IMR-90 (cell line): ENCODE measurements at regions not wholly inside any gene's neighbourhood (a gene's known extent, or its start where the extent isn't known, plus 50 kb on each side); places are given as distances from the start of the nearest gene placed in this dataset.
A peak's percentile ranks its signal among the peaks of the same experiment; 100 is the strongest.

ENCODE experiments used
- ATAC-seq: fragments of 200-7000 bp; cut with Tn5 transposase; 2 replicates; pipeline ENCODE4 v1.9.1; 2020; ENCODE audit warnings: low read depth, mild to moderate bottlenecking, moderate library complexity
- BruUV-seq: library from RNA; stranded (reverse); fragments of 400-500 nt; replicated peaks from 2 replicates; lab custom pipeline; 2021; lab: Mats Ljungman, UMichigan
- CTCF ChIA-PET: fragments of 300-600 bp; formaldehyde crosslinking; extraction: SDS; loops from one replicate; lab custom pipeline; 2021; ENCODE audit warnings: antibody characterized with exemption; lab: Yijun Ruan, JAX
- POLR2A ChIA-PET: fragments of 300-600 bp; sonication (Branson Sonifier 250); formaldehyde crosslinking; loops from one replicate; lab custom pipeline; 2022; ENCODE audit warnings: antibody characterized with exemption; ENCODE audit not compliant: unreplicated experiment; lab: Charles Lee
- DNase-seq: peaks from one replicate; pipeline ENCODE4 v3.0.0; 2013
- H2AFZ ChIP-seq: replicated peaks from 2 replicates; pipeline ENCODE3; 2013; ENCODE audit warnings: low read length, mild to moderate bottlenecking; ENCODE audit not compliant: poor library complexity
- H2AK5ac ChIP-seq: 2 replicates; pipeline ENCODE4 v1.6.1; 2013; ENCODE audit warnings: low read depth, low read length, inconsistent platforms
- H2AK9ac ChIP-seq: replicated peaks from 2 replicates; pipeline ENCODE3; 2013; ENCODE audit warnings: mild to moderate bottlenecking, low read depth, low read length, moderate library complexity; ENCODE audit not compliant: poor library complexity
- H2BK120ac ChIP-seq: 2 replicates; pipeline ENCODE4 v1.6.1; 2013; ENCODE audit warnings: low read depth, low read length, inconsistent platforms
- H2BK15ac ChIP-seq: 3 replicates; pipeline ENCODE4 v1.6.1; 2013; ENCODE audit warnings: low read depth, low read length, inconsistent platforms
- H2BK20ac ChIP-seq: 2 replicates; pipeline ENCODE4 v1.6.1; 2013; ENCODE audit warnings: low read depth, mild to moderate bottlenecking, inconsistent platforms, low read length, moderate library complexity
- H2BK5ac ChIP-seq: 2 replicates; pipeline ENCODE4 v1.6.1; 2013; ENCODE audit warnings: mild to moderate bottlenecking, low read depth, low read length, inconsistent platforms; ENCODE audit not compliant: poor library complexity, severe bottlenecking
- H3K14ac ChIP-seq: replicated peaks from 2 replicates; pipeline ENCODE4 v1.6.1; 2013; ENCODE audit warnings: low read depth, low read length, inconsistent platforms
- H3K18ac ChIP-seq: 2 replicates; pipeline ENCODE4 v1.6.1; 2013; ENCODE audit warnings: low read depth, low read length, control low read depth
- H3K23ac ChIP-seq: 2 replicates; pipeline ENCODE4 v1.6.1; 2013; ENCODE audit warnings: low read depth, low read length, inconsistent platforms
- H3K27ac ChIP-seq: 2 replicates; pipeline ENCODE4 v1.5.1; 2013; ENCODE audit warnings: mild to moderate bottlenecking, control low read depth, low read length; ENCODE audit not compliant: insufficient read depth
- H3K27me3 ChIP-seq: 2 replicates; pipeline ENCODE4 v1.6.1; 2013; ENCODE audit warnings: low read length; ENCODE audit not compliant: control insufficient read depth, insufficient read depth
- H3K36me3 ChIP-seq: 2 replicates; pipeline ENCODE4 v1.6.1; 2013; ENCODE audit warnings: low read length, mixed read lengths; ENCODE audit not compliant: control insufficient read depth, insufficient read depth
- H3K4ac ChIP-seq: 2 replicates; pipeline ENCODE4 v1.6.1; 2013; ENCODE audit warnings: low read depth, low read length, inconsistent platforms
- H3K4me1 ChIP-seq: 2 replicates; pipeline ENCODE4 v1.6.1; 2013; ENCODE audit warnings: low read length, mixed read lengths; ENCODE audit not compliant: control insufficient read depth, insufficient read depth
- H3K4me2 ChIP-seq: 2 replicates; pipeline ENCODE4 v1.6.1; 2013; ENCODE audit warnings: low read depth, mild to moderate bottlenecking, control low read depth, low read length, moderate library complexity
- H3K4me3 ChIP-seq: 2 replicates; pipeline ENCODE4 v1.5.1; 2013; ENCODE audit warnings: low read depth, mild to moderate bottlenecking, control low read depth, low read length, moderate library complexity; ENCODE audit not compliant: insufficient read depth
- H3K56ac ChIP-seq: 2 replicates; pipeline ENCODE4 v1.6.1; 2013; ENCODE audit warnings: low read length, inconsistent platforms; ENCODE audit not compliant: insufficient read depth; ENCODE audit errors: extremely low read depth
- H3K79me1 ChIP-seq, 2 experiments: 2 replicates each; pipeline ENCODE4 v1.6.1; 2013; ENCODE audit warnings: low read length in 2 of 2, inconsistent platforms in 1 of 2, low read depth in 1 of 2
- H3K9ac ChIP-seq: 2 replicates; pipeline ENCODE4 v1.6.1; 2013; ENCODE audit warnings: low read depth, low read length, control low read depth
- H3K9me1 ChIP-seq: 2 replicates; pipeline ENCODE4 v1.6.1; 2013; ENCODE audit warnings: low read length, inconsistent platforms; ENCODE audit not compliant: insufficient read depth
- H3K9me3 ChIP-seq: 2 replicates; pipeline ENCODE4 v1.6.1; 2013; ENCODE audit warnings: low read length; ENCODE audit not compliant: control insufficient read depth, insufficient read depth
- H4K20me1 ChIP-seq: 2 replicates; pipeline ENCODE4 v1.6.1; 2013; ENCODE audit warnings: low read length, inconsistent platforms; ENCODE audit not compliant: insufficient read depth
- H4K5ac ChIP-seq: 2 replicates; pipeline ENCODE4 v1.6.1; 2013; ENCODE audit warnings: mild to moderate bottlenecking, low read depth, low read length, control low read depth
- H4K8ac ChIP-seq, 2 experiments: 2 replicates each; pipeline ENCODE4 v1.6.1; 2013; ENCODE audit warnings: low read depth in 2 of 2, low read length in 2 of 2, control low read depth in 1 of 2, inconsistent platforms in 1 of 2
- H4K91ac ChIP-seq: 2 replicates; pipeline ENCODE4 v1.6.1; 2013; ENCODE audit warnings: low read depth, low read length, inconsistent platforms; ENCODE audit not compliant: insufficient read depth
- BHLHE40 ChIP-seq: fragments of 150-350 bp; IDR thresholded peaks from 2 replicates; pipeline ENCODE4 v1.6.1; 2016; ENCODE audit warnings: mild to moderate bottlenecking, low read depth, low read length
- ELK1 ChIP-seq: fragments of 150-350 bp; IDR thresholded peaks from 2 replicates; pipeline ENCODE4 v1.6.1; 2016; ENCODE audit warnings: low read depth, mild to moderate bottlenecking, low read length, moderate library complexity, borderline replicate concordance
- NFE2L2 ChIP-seq: fragments of 150-350 bp; IDR thresholded peaks from 2 replicates; pipeline ENCODE4 v1.6.1; 2016; ENCODE audit warnings: low read depth, mild to moderate bottlenecking, low read length
- SMC3 ChIP-seq: fragments of 150-350 bp; IDR thresholded peaks from 2 replicates; pipeline ENCODE4 v1.6.1; 2016; ENCODE audit warnings: low read depth, mild to moderate bottlenecking, antibody characterized with exemption, low read length, moderate library complexity
- WGBS, 2 experiments: methylation state at CpG; one replicate each; pipeline versions ENCODE4 v1.1.5 to v1.1.7; 2013; ENCODE audit warnings: missing lambda C conversion rate in 2 of 2; ENCODE audit not compliant: insufficient read length in 1 of 2; ENCODE audit errors: extremely low coverage in 2 of 2; 5-methylcytosine and 5-hydroxymethylcytosine counted together
- dilution Hi-C: fragments of 300-500 bp; cut with HindIII; formaldehyde crosslinking; loops from one replicate; pipeline ENCODE4 v1.14.3; 2018; ENCODE audit warnings: low sequenced_read_pairs; ENCODE audit not compliant: unreplicated experiment
- in situ Hi-C: fragments of 300-500 bp; cut with MboI; formaldehyde crosslinking; loops from 3 replicates; pipeline ENCODE4 v1.14.3; 2019; ENCODE audit warnings: low sequenced_read_pairs, inconsistent platforms, mixed read lengths
- intact Hi-C: fragments of 100-400 bp; cut with micrococcal nuclease; formaldehyde crosslinking; loops from 2 replicates; pipeline ENCODE4 v1.10.0; 2022

- H3K4ac ChIP-seq, result no peak overlapping the region
- in situ Hi-C loops (no loop called here), intact Hi-C loops (no loop called here), dilution Hi-C loops (no loop called here)
- peaks cover 8% of the 10 kb centered on the region for H3K27me3 ChIP-seq
- no peaks in the 10 kb centered on the region for H3K79me1 ChIP-seq
- no peak overlapping the region for H2AK9ac ChIP-seq
- H3K56ac ChIP-seq, result no peak overlapping the region
- no peaks in the 10 kb centered on the region for H3K9me1 ChIP-seq
- no peak overlapping the region for H2BK5ac ChIP-seq
- peak; percentile 10 for DNase-seq
- H3K4me3 ChIP-seq, result no peak overlapping the region
- no peaks in the 10 kb centered on the region for H3K36me3 ChIP-seq
- no peak overlapping the region for H3K14ac ChIP-seq
- TF ChIP-seq SMC3, result no peak
- no peak for TF ChIP-seq ELK1
- TF ChIP-seq BHLHE40, result no peak
- no peak for TF ChIP-seq NFE2L2
- no peak overlapping the region for H3K23ac ChIP-seq
- no peak overlapping the region for H2AK5ac ChIP-seq
- no TSS peak for BruUV-seq
- no peak overlapping the region for H4K8ac ChIP-seq
- H3K4me2 ChIP-seq, result peak overlapping the region; percentile 5; the same call in 1 of the 2 replicates
- H3K9ac ChIP-seq, result no peak overlapping the region
- H2AFZ ChIP-seq, result no peak overlapping the region
- H2BK20ac ChIP-seq, result no peak overlapping the region
- no peak for ATAC-seq
- no peaks in the 10 kb centered on the region for H3K4me1 ChIP-seq
- H4K91ac ChIP-seq, result no peak overlapping the region
- no peak overlapping the region for H2BK120ac ChIP-seq
- ChIA-PET CTCF (interaction anchor here (0.5 to 1.3 kb wide), 3 partner anchors 34 to 72 kb away, joined by 4 to 10 read pairs (median 4); no protein-coding TSS in a partner anchor), POLR2A (no interaction called here)
- H4K5ac ChIP-seq, result no peak overlapping the region
- no peak overlapping the region for H2BK15ac ChIP-seq
- WGBS, 2 experiments, result 0% methylated on average over 1 of the region's 1 CpG; no CpG with 5 or more reads in 1 of the 2 experiments
- H3K27ac ChIP-seq, result no peak overlapping the region
- no peak overlapping the region for H3K18ac ChIP-seq
- H3K9me3 ChIP-seq, result no peaks in the 10 kb centered on the region
- no peaks in the 10 kb centered on the region for H4K20me1 ChIP-seq
These were observed 103.1 kb downstream of the ZNF467 start for GRCh38 chr7:149670288-149670687.
